Smooth muscle cell (in vitro differentiated cells): ENCODE measurements at regions not wholly inside any gene's neighbourhood (a gene's known extent, or its start where the extent isn't known, plus 50 kb on each side); places are given as distances from the start of the nearest gene placed in this dataset.
"Not testable (repeated sequence)": the region's sequence is repeated elsewhere in the genome, so short reads cannot be mapped to it uniquely, and the experiment has no call there.

Experiments used
- DNase-seq: peaks from one replicate; lab custom pipeline; 2025; ENCODE audit not compliant: unreplicated experiment; lab: John Stamatoyannopoulos, UW
- H2AFZ ChIP-seq: fragments of 200-600 bp; sonication (generic); 2 replicates; pipeline ENCODE4 v1.6.0; 2016; ENCODE audit warnings: antibody characterized with exemption, low read depth, mild to moderate bottlenecking
- H3F3A ChIP-seq: fragments of 200-600 bp; sonication (generic); 2 replicates; pipeline ENCODE4 v1.6.0; 2017; ENCODE audit warnings: antibody characterized with exemption, low read depth
- H3K27ac ChIP-seq: fragments of 200-600 bp; sonication (generic); 2 replicates; pipeline ENCODE4 v1.5.1; 2016; ENCODE audit warnings: low read depth, mild to moderate bottlenecking
- H3K27me3 ChIP-seq: fragments of 200-600 bp; sonication (generic); 2 replicates; pipeline ENCODE4 v1.6.1; 2016; ENCODE audit warnings: low read depth, mild to moderate bottlenecking
- H3K36me3 ChIP-seq: fragments of 200-600 bp; sonication (generic); 2 replicates; pipeline ENCODE4 v1.5.1; 2016; ENCODE audit warnings: low read depth
- H3K4me1 ChIP-seq: fragments of 200-600 bp; sonication (generic); 2 replicates; pipeline ENCODE4 v1.5.1; 2016; ENCODE audit warnings: low read depth
- H3K4me2 ChIP-seq: fragments of 200-600 bp; sonication (generic); 2 replicates; pipeline ENCODE4 v1.6.0; 2016; ENCODE audit warnings: mild to moderate bottlenecking
- H3K4me3 ChIP-seq: fragments of 200-600 bp; sonication (generic); 2 replicates; pipeline ENCODE4 v1.5.1; 2016; ENCODE audit warnings: mild to moderate bottlenecking
- H3K79me2 ChIP-seq: fragments of 200-600 bp; sonication (generic); 2 replicates; pipeline ENCODE4 v1.6.0; 2016; ENCODE audit warnings: low read depth, mild to moderate bottlenecking
- H3K9ac ChIP-seq: fragments of 200-600 bp; sonication (generic); 2 replicates; pipeline ENCODE4 v1.6.0; 2016; ENCODE audit warnings: low read depth
- H3K9me3 ChIP-seq: fragments of 200-600 bp; sonication (generic); replicated peaks from 2 replicates; pipeline ENCODE4 v1.5.1; 2016; ENCODE audit warnings: low read depth
- H4K20me1 ChIP-seq: fragments of 200-600 bp; sonication (generic); 2 replicates; pipeline ENCODE4 v1.6.0; 2016; ENCODE audit warnings: low read depth
- WGBS: methylation state at CpG from one replicate; pipeline ENCODE4 v1.1.7; 2016; ENCODE audit warnings: low lambda C conversion rate; 5-methylcytosine and 5-hydroxymethylcytosine counted together
- TF ChIP-seq, protein P1 (sequence below): fragments of 200-600 bp; sonication (generic); IDR thresholded peaks from 2 replicates; pipeline ENCODE4 v1.5.1; 2017; ENCODE audit warnings: borderline replicate concordance, mild to moderate bottlenecking, antibody characterized with exemption; ENCODE audit not compliant: insufficient read depth, poor library complexity, severe bottlenecking

DNA sequence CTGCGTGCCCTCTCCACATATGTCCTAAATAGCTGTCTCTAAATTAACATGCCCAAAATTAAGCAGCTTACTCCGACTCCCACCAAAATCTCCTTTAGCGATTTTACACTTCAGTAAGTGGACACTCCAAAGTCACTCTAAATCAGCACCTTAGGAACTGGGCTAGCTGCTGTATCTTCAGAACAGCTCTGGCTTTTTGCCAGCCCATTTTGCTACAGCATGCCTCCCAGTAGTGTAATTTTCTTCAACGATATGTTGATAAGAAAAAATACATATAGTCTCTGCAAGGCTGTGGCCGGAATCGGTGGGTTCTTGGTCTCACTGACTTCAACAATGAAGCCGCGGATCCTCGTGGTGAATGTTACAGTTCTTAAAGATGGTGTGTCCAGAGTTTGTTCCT is 291.8 kb upstream of the RGPD4 start:
- Histone ChIP-seq H4K20me1 (no peaks in the 10 kb centered on the region), H3K4me3 (no peak overlapping the region), H3K9me3 (no peaks in the 10 kb centered on the region), H3K27me3 (no peaks in the 10 kb centered on the region), H3K27ac (no peak overlapping the region), H3K4me2 (no peak overlapping the region), H3K4me1 (no peaks in the 10 kb centered on the region), H3K79me2 (no peaks in the 10 kb centered on the region), H3K36me3 (no peaks in the 10 kb centered on the region), H2AFZ (no peak overlapping the region), H3K9ac (no peak overlapping the region), H3F3A (no peaks in the 10 kb centered on the region)
- DNase-seq, result no peak
- WGBS, result 97% methylated on average over 9 of the region's 9 CpGs
- TF ChIP-seq, protein P1, sequence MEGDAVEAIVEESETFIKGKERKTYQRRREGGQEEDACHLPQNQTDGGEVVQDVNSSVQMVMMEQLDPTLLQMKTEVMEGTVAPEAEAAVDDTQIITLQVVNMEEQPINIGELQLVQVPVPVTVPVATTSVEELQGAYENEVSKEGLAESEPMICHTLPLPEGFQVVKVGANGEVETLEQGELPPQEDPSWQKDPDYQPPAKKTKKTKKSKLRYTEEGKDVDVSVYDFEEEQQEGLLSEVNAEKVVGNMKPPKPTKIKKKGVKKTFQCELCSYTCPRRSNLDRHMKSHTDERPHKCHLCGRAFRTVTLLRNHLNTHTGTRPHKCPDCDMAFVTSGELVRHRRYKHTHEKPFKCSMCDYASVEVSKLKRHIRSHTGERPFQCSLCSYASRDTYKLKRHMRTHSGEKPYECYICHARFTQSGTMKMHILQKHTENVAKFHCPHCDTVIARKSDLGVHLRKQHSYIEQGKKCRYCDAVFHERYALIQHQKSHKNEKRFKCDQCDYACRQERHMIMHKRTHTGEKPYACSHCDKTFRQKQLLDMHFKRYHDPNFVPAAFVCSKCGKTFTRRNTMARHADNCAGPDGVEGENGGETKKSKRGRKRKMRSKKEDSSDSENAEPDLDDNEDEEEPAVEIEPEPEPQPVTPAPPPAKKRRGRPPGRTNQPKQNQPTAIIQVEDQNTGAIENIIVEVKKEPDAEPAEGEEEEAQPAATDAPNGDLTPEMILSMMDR, result no peak

DNA sequence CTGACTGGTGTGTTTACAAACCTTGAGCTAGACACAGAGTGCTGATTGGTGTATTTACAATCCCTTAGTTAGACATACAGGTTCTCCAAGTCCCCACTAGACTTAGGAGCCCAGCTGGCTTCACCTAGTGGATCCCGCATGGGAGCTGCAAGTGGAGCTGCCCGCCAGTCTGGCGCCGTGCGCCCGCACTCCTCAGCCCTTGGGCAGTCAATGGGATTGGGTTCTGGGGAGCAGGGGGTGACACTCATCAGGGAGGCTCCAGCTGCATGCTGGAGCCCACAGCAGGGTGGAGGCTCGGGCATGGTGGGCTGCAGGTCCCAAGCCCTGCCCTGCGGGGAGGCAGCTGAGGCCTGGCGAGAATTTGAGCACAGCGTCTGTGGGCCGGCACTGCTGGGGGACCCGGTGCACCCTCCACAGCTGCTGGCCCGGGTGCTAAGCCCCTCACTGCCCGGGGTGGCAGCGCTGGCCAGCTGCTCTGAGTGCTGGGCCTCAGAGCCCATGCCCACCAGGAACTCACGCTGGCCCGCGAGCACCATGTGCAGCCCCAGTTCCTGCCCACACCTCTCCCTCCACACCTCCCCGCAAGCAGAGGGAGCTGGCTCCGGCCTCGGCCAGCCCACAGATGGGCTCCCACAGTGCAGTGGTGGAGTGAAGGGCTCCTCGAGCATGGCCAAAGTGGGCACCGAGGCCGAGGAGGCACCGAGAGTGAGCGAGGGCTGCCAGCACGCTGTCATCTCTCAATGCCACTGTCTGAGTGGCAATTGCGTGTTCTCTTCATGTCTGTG is 290.6 kb upstream of the RGPD4 start:
- H3K9ac ChIP-seq, H3K4me3 ChIP-seq, H3K4me1 ChIP-seq, H3K27me3 ChIP-seq, H3K27ac ChIP-seq, H3K36me3 ChIP-seq, H3K79me2 ChIP-seq, H3K4me2 ChIP-seq, H3K9me3 ChIP-seq, H3F3A ChIP-seq, DNase-seq, H4K20me1 ChIP-seq, H2AFZ ChIP-seq: not testable (repeated sequence)
- WGBS, result 92% methylated on average over 22 of the region's 28 CpGs

DNA sequence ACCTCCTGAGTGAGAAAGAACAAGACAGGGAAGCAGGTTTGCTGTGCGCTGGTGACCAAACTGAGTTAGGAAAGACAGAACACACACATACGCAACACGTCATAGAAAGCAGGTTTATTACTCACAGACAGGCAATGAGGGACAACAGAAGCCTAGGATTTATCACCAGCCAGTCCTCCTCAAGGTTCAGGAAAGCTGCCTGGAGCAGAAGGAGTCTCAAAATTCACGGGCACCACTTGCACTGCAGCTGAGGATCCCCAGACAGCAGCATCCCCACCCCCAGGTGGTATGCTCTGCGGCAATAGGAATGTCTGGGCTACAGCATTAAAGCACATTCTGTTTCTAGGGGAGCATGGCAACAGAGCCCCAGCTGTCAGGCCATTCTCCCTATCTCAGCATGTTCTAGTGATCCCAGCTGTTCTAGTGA is 284.4 kb upstream of the RGPD4 start:
- Histone ChIP-seq H3F3A (no peaks in the 10 kb centered on the region), H3K36me3 (no peaks in the 10 kb centered on the region), H3K27ac (no peak overlapping the region), H3K9ac (no peak overlapping the region), H3K4me2 (no peak overlapping the region), H3K9me3 (no peaks in the 10 kb centered on the region), H3K4me3 (no peak overlapping the region), H2AFZ (no peak overlapping the region), H3K27me3 (no peaks in the 10 kb centered on the region), H3K79me2 (no peaks in the 10 kb centered on the region), H4K20me1 (no peaks in the 10 kb centered on the region), H3K4me1 (no peaks in the 10 kb centered on the region)
- TF ChIP-seq, protein P1, result no peak
- no peak for DNase-seq
- 63% methylated on average over 5 of the region's 5 CpGs for WGBS

DNA sequence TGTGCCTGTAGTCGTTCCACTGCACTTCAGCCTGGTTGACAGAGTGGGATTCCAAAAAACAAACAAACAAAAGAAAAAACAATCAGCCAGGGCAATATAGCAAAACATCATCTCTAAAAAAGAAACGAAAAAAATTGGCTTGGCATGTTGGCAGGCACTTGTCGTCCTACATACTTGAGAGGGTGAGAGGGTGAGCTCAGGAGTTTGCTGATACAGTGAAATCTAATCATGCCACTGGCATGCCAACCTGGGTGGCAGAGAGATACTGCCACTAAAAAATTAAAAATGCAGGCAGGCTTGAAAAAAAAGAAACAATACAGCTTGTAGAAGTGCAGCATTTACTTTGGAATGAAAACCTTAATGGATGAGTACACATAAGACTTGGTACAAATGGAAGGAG is 282.9 kb upstream of the RGPD4 start:
- Histone ChIP-seq H3K4me2 (no peak overlapping the region), H3K27me3 (no peaks in the 10 kb centered on the region), H3K79me2 (no peaks in the 10 kb centered on the region), H3K9ac (no peak overlapping the region), H3F3A (no peaks in the 10 kb centered on the region), H3K27ac (no peak overlapping the region), H3K4me3 (no peak overlapping the region), H4K20me1 (no peaks in the 10 kb centered on the region), H3K9me3 (no peaks in the 10 kb centered on the region), H3K36me3 (no peaks in the 10 kb centered on the region), H3K4me1 (no peaks in the 10 kb centered on the region), H2AFZ (no peak overlapping the region)
- TF ChIP-seq, protein P1, result no peak
- 79% methylated on average over 3 of the region's 3 CpGs for WGBS
- no peak for DNase-seq
